ENCODE measurements at regions not wholly inside any gene's neighbourhood (a gene's known extent, or its start where the extent isn't known, plus 50 kb on each side); places are given as distances from the start of the nearest gene placed in this dataset.

- TF ChIP-seq BCL11A (IDR thresholded peaks at IDR 0.05; ENCODE audit: low read depth, low read length): no peak
Observed at GRCh38 chr15:36499412-36500389, 79.7 kb upstream of the CDIN1 start (continued).

GRCh38 chr15:36501063-36501678, 78.3 kb upstream of the CDIN1 start:
- Histone ChIP-seq H3K9me3 (replicated peaks; ENCODE audit: control insufficient read depth, insufficient read depth, low read length) (no peaks in the 10 kb centered on the region), H3K4me3 (no peak overlapping the region), H2AFZ (ENCODE audit: control insufficient read depth, low read depth, low read length) (peak overlapping the region; percentile 9; the same call in 1 of the 2 replicates), H3K9ac (ENCODE audit: control insufficient read depth, insufficient read depth, low read length) (no peak overlapping the region), H4K20me1 (ENCODE audit: control insufficient read depth, insufficient read depth) (no peaks in the 10 kb centered on the region), H3K27me3 (replicated peaks in 1 of 2; ENCODE audit: control insufficient read depth in 2 of 2, insufficient read depth in 2 of 2, low read length in 1 of 2) (no peaks in the 10 kb centered on the region), H3K4me2 (ENCODE audit: control insufficient read depth, insufficient read depth) (no peak overlapping the region), H3K4me1 (ENCODE audit: control insufficient read depth, insufficient read depth, low read length) (no peaks in the 10 kb centered on the region), H3K79me2 (ENCODE audit: control insufficient read depth, insufficient read depth, low read length) (no peaks in the 10 kb centered on the region), H3K27ac (ENCODE audit: control insufficient read depth, insufficient read depth) (no peak overlapping the region), H3K36me3 (ENCODE audit: control insufficient read depth in 2 of 2, insufficient read depth in 2 of 2, low read length in 1 of 2) (no peaks in the 10 kb centered on the region)
- ChIA-PET POLR2A (no interaction called here), CTCF (interaction anchor here (0.5 to 3.2 kb wide), 35 partner anchors 9 to 1390 kb away, joined by 3 to 23 read pairs (median 4); no protein-coding TSS in a partner anchor), SMC1A (ENCODE audit: uncharacterized antibody, unreplicated experiment) (interaction anchor here (0.7 to 3.6 kb wide), 21 partner anchors 9 to 1408 kb away, joined by 3 to 19 read pairs (median 5); no protein-coding TSS in a partner anchor), RAD21 (ENCODE audit: unreplicated experiment) (interaction anchor here (0.7 to 2.4 kb wide), 8 partner anchors 9 to 604 kb away, joined by 3 to 9 read pairs (median 3); no protein-coding TSS in a partner anchor)
- in situ Hi-C loops (cut with MboI) (loop anchor here (25.0 kb wide), 1 partner anchor 1386 kb away; no protein-coding TSS in a partner anchor), intact Hi-C loops (cut with micrococcal nuclease; ENCODE audit: unreplicated experiment) (loop anchor here (2.0 to 10.0 kb wide), 6 partner anchors 311 to 986 kb away; no protein-coding TSS in a partner anchor)
- peak; percentile 99 for ATAC-seq
- no peak for TF ChIP-seq HSF1 (IDR thresholded peaks at IDR 0.05; ENCODE audit: low read depth, low read length)
- peak; percentile 96 for TF ChIP-seq RAD21 (IDR thresholded peaks at IDR 0.05; ENCODE audit: insufficient read depth, low read depth, low read length)
- no peak for TF ChIP-seq FOXM1 (IDR thresholded peaks at IDR 0.05; ENCODE audit: low read depth, low read length)
- peak; percentile 84 to 95 (median 88) for TF ChIP-seq CTCF (IDR thresholded peaks at IDR 0.05 in 2 of 3, conservative IDR thresholded peaks at IDR 0.05 in 1 of 3; ENCODE audit: control insufficient read depth in 2 of 3, extremely low read depth in 1 of 3, insufficient read depth in 1 of 3, low read depth in 3 of 3, low read length in 3 of 3)
- TF ChIP-seq ELK1 (IDR thresholded peaks at IDR 0.05; ENCODE audit: low read depth, low read length): no peak
- TF ChIP-seq RELA (IDR thresholded peaks at IDR 0.05; ENCODE audit: borderline replicate concordance, partially characterized antibody): no peak
- no peak for TF ChIP-seq IRF5 (IDR thresholded peaks at IDR 0.05; ENCODE audit: borderline replicate concordance)
- no peak for TF ChIP-seq CREB1 (IDR thresholded peaks at IDR 0.05; ENCODE audit: low read depth)
- TF ChIP-seq MLLT1 (IDR thresholded peaks at IDR 0.05): 0 out of 2 replicates have a peak, but pooled peaks have one; percentile 23
- peak; percentile 90; the same call in 1 of the 2 replicates for TF ChIP-seq SMC3 (IDR thresholded peaks at IDR 0.05; ENCODE audit: borderline replicate concordance, low read length)
- FAIRE-seq: peak; percentile 91
- 40% methylated on average over 5 of the region's 5 CpGs for WGBS (ENCODE audit: insufficient coverage, insufficient replicate concordance, low lambda C conversion rate, missing lambda C conversion rate)
- no TSS peak for BruUV-seq (replicated peaks)
- peak; percentile 19 for DNase-seq (ENCODE audit: low read depth, low spot score)

Measured in GM12878 (cell line).